ENCODE measurements at regions not wholly inside any gene's neighbourhood (a gene's known extent, or its start where the extent isn't known, plus 50 kb on each side); places are given as distances from the start of the nearest gene placed in this dataset.
"Not testable (repeated sequence)": the region's sequence is repeated elsewhere in the genome, so short reads cannot be mapped to it uniquely, and the experiment has no call there.

- H3K4me1 ChIP-seq (ENCODE audit: control insufficient read depth, extremely low read depth, insufficient read depth, low read length); FAIRE-seq; H2AFZ ChIP-seq (ENCODE audit: control insufficient read depth, low read length); H3K9ac ChIP-seq (ENCODE audit: control insufficient read depth, extremely low read depth, insufficient read depth, low read length); H3K36me3 ChIP-seq (ENCODE audit: control insufficient read depth in 2 of 2, extremely low read depth in 1 of 2, insufficient read depth in 2 of 2, low read length in 2 of 2); H3K4me2 ChIP-seq (ENCODE audit: control insufficient read depth, extremely low read depth, insufficient read depth, low read depth, low read length); H3K4me3 ChIP-seq (ENCODE audit: control insufficient read depth in 2 of 3, extremely low read depth in 1 of 3, insufficient read depth in 2 of 3, low read depth in 1 of 3, low read length in 3 of 3); DNase-seq (ENCODE audit: low read depth, low spot score); H4K20me1 ChIP-seq (ENCODE audit: control insufficient read depth, extremely low read depth, insufficient read depth, low read length); H3K9me1 ChIP-seq (ENCODE audit: control insufficient read depth, extremely low read depth, insufficient read depth, low read length); H3K9me3 ChIP-seq (ENCODE audit: control insufficient read depth, low read depth, low read length); H3K27ac ChIP-seq (ENCODE audit: control insufficient read depth, insufficient read depth, low read length); H3K79me2 ChIP-seq (ENCODE audit: control insufficient read depth, insufficient read depth, low read length); H3K27me3 ChIP-seq (ENCODE audit: control insufficient read depth, extremely low read depth, insufficient read depth, low read length); dilution Hi-C loops (cut with MboI; ENCODE audit: extremely low pct_ligation_motif_present, low sequenced_read_pairs): not testable (repeated sequence)
Observed at GRCh38 chrX:99988532-99988931, 421.5 kb downstream of the PCDH19 start.

GRCh38 chrX:99973572-99974226, 436.4 kb downstream of the PCDH19 start:
- Histone ChIP-seq H3K27me3 (ENCODE audit: control insufficient read depth, extremely low read depth, insufficient read depth, low read length) (no peaks in the 10 kb centered on the region), H3K27ac (ENCODE audit: control insufficient read depth, insufficient read depth, low read length) (no peak overlapping the region), H2AFZ (ENCODE audit: control insufficient read depth, low read length) (no peak overlapping the region), H3K9me1 (ENCODE audit: control insufficient read depth, extremely low read depth, insufficient read depth, low read length) (no peaks in the 10 kb centered on the region), H4K20me1 (ENCODE audit: control insufficient read depth, extremely low read depth, insufficient read depth, low read length) (no peaks in the 10 kb centered on the region), H3K4me1 (ENCODE audit: control insufficient read depth, extremely low read depth, insufficient read depth, low read length) (no peaks in the 10 kb centered on the region), H3K9me3 (ENCODE audit: control insufficient read depth, low read depth, low read length) (no peaks in the 10 kb centered on the region), H3K4me3 (ENCODE audit: control insufficient read depth in 2 of 3, extremely low read depth in 1 of 3, insufficient read depth in 2 of 3, low read depth in 1 of 3, low read length in 3 of 3) (no peak overlapping the region), H3K79me2 (ENCODE audit: control insufficient read depth, insufficient read depth, low read length) (no peaks in the 10 kb centered on the region), H3K9ac (ENCODE audit: control insufficient read depth, extremely low read depth, insufficient read depth, low read length) (no peak overlapping the region), H3K36me3 (ENCODE audit: control insufficient read depth in 2 of 2, extremely low read depth in 1 of 2, insufficient read depth in 2 of 2, low read length in 2 of 2) (no peaks in the 10 kb centered on the region), H3K4me2 (ENCODE audit: control insufficient read depth, extremely low read depth, insufficient read depth, low read depth, low read length) (no peak overlapping the region)
- FAIRE-seq (no peak), DNase-seq (ENCODE audit: low read depth, low spot score) (no peak)
- dilution Hi-C loops (cut with MboI; ENCODE audit: extremely low pct_ligation_motif_present, low sequenced_read_pairs), result no loop called here
- TF ChIP-seq CTCF (optimal IDR thresholded peaks at IDR 0.05 in 1 of 3, IDR thresholded peaks at IDR 0.05 in 1 of 3, conservative IDR thresholded peaks at IDR 0.05 in 1 of 3; ENCODE audit: extremely low read depth in 1 of 3, insufficient read depth in 2 of 3, low read length in 3 of 3), result no peak
- no peak for TF ChIP-seq EZH2 (IDR thresholded peaks at IDR 0.05; ENCODE audit: low read length)

- no peak for FAIRE-seq
Observed at GRCh38 chrX:99939883-99940232, 470.2 kb downstream of the PCDH19 start.

More at GRCh38 chrX:99939883-99940232, 470.2 kb downstream of the PCDH19 start:
- Histone ChIP-seq H3K4me1 (ENCODE audit: control insufficient read depth, extremely low read depth, insufficient read depth, low read length) (no peaks in the 10 kb centered on the region), H3K27ac (ENCODE audit: control insufficient read depth, insufficient read depth, low read length) (no peak overlapping the region), H4K20me1 (ENCODE audit: control insufficient read depth, extremely low read depth, insufficient read depth, low read length) (no peaks in the 10 kb centered on the region), H3K27me3 (ENCODE audit: control insufficient read depth, extremely low read depth, insufficient read depth, low read length) (no peaks in the 10 kb centered on the region), H3K4me3 (ENCODE audit: control insufficient read depth in 2 of 3, extremely low read depth in 1 of 3, insufficient read depth in 2 of 3, low read depth in 1 of 3, low read length in 3 of 3) (no peak overlapping the region), H3K79me2 (ENCODE audit: control insufficient read depth, insufficient read depth, low read length) (no peaks in the 10 kb centered on the region), H3K9ac (ENCODE audit: control insufficient read depth, extremely low read depth, insufficient read depth, low read length) (no peak overlapping the region), H3K4me2 (ENCODE audit: control insufficient read depth, extremely low read depth, insufficient read depth, low read depth, low read length) (no peak overlapping the region), H2AFZ (ENCODE audit: control insufficient read depth, low read length) (no peak overlapping the region), H3K9me1 (ENCODE audit: control insufficient read depth, extremely low read depth, insufficient read depth, low read length) (no peaks in the 10 kb centered on the region), H3K9me3 (ENCODE audit: control insufficient read depth, low read depth, low read length) (no peaks in the 10 kb centered on the region), H3K36me3 (ENCODE audit: control insufficient read depth in 2 of 2, extremely low read depth in 1 of 2, insufficient read depth in 2 of 2, low read length in 2 of 2) (no peaks in the 10 kb centered on the region)
- TF ChIP-seq CTCF (optimal IDR thresholded peaks at IDR 0.05 in 1 of 3, IDR thresholded peaks at IDR 0.05 in 1 of 3, conservative IDR thresholded peaks at IDR 0.05 in 1 of 3; ENCODE audit: extremely low read depth in 1 of 3, insufficient read depth in 2 of 3, low read length in 3 of 3) (no peak), EZH2 (IDR thresholded peaks at IDR 0.05; ENCODE audit: low read length) (no peak)
- dilution Hi-C loops (cut with MboI; ENCODE audit: extremely low pct_ligation_motif_present, low sequenced_read_pairs), result no loop called here
- DNase-seq (ENCODE audit: low read depth, low spot score), result no peak

Measured in keratinocyte (primary cell).